OCI-LY3 (cell line): ENCODE measurements at regions not wholly inside any gene's neighbourhood (a gene's known extent, or its start where the extent isn't known, plus 50 kb on each side); places are given as distances from the start of the nearest gene placed in this dataset.
"Not testable (repeated sequence)": the region's sequence is repeated elsewhere in the genome, so short reads cannot be mapped to it uniquely, and the experiment has no call there.

Experiments
- CTCF ChIP-seq: fragments of 200-600, 300-600 bp; sonication (generic); IDR thresholded peaks from 2 replicates; pipeline ENCODE4 v1.5.1; 2014; ENCODE audit warnings: antibody characterized with exemption, low read length, low read depth
- EZH2phosphoT487 ChIP-seq: fragments of 200-600 bp; shearing (Covaris generic); IDR thresholded peaks from 2 replicates; pipeline ENCODE4 v1.6.1; 2018; ENCODE audit warnings: antibody characterized with exemption, mixed run types, low read depth

GRCh38 chr9:42243211-42243610, 59.8 kb downstream of the SPATA31A6 start:
- TF ChIP-seq CTCF, EZH2phosphoT487: not testable (repeated sequence)
